ENCODE measurements at regions not wholly inside any gene's neighbourhood (a gene's known extent, or its start where the extent isn't known, plus 50 kb on each side); places are given as distances from the start of the nearest gene placed in this dataset.

- ChIA-PET POLR2A (no interaction called here), CTCF (no interaction called here)
- Histone ChIP-seq H2AFZ (ENCODE audit: insufficient read depth, low read depth, low read length, poor library complexity, severe bottlenecking) (no peak overlapping the region), H3K27ac (ENCODE audit: low read length in 2 of 2) (no peak overlapping the region), H3K27me3 (replicated peaks in 1 of 4; ENCODE audit: control extremely low read depth in 1 of 4, control insufficient read depth in 3 of 4, insufficient read depth in 4 of 4, low read length in 3 of 4) (no peaks in the 10 kb centered on the region), H3K4me2 (replicated peaks; ENCODE audit: low read depth, low read length, poor library complexity, severe bottlenecking) (no peak overlapping the region), H3K9ac (ENCODE audit: low read length) (no peak overlapping the region), H3K4me3 (ENCODE audit: control extremely low read depth in 1 of 5, extremely low read depth in 1 of 5, insufficient read depth in 1 of 5, low read depth in 2 of 5, low read length in 4 of 5) (no peak overlapping the region), H3K4me1 (ENCODE audit: control insufficient read depth in 2 of 2, insufficient read depth in 2 of 2, low read length in 2 of 2) (no peaks in the 10 kb centered on the region), H4K20me1 (ENCODE audit: control insufficient read depth, insufficient read depth, low read length, poor library complexity, severe bottlenecking) (no peaks in the 10 kb centered on the region), H3K36me3 (replicated peaks in 1 of 2; ENCODE audit: control extremely low read depth in 1 of 2, control insufficient read depth in 1 of 2, extremely low read depth in 1 of 2, insufficient read depth in 2 of 2, low read length in 1 of 2) (no peaks in the 10 kb centered on the region), H3K79me2 (ENCODE audit: control insufficient read depth, insufficient read depth, low read length) (no peaks in the 10 kb centered on the region), H3K9me3 (ENCODE audit: control extremely low read depth in 1 of 3, control insufficient read depth in 2 of 3, insufficient read depth in 1 of 3, low read length in 2 of 3) (no peaks in the 10 kb centered on the region)
- DNase-seq, result no peak
- no peak for ATAC-seq (ENCODE audit: low read depth)
- H3K27me3 Mint-ChIP-seq, result no peaks in the 10 kb centered on the region
- intact Hi-C loops (cut with micrococcal nuclease), result no loop called here
- no peak for TF ChIP-seq EZH2 (IDR thresholded peaks at IDR 0.05; ENCODE audit: borderline replicate concordance, insufficient read depth, low read depth, low read length, poor library complexity, severe bottlenecking)
- TF ChIP-seq CTCF (IDR thresholded peaks at IDR 0.05), result no peak
- peaks cover 4% of the 10 kb centered on the region for H3K9me3 Mint-ChIP-seq (ENCODE audit: insufficient read depth)
- no peaks in the 10 kb centered on the region for H3K4me1 Mint-ChIP-seq
- no peak overlapping the region for H3K4me3 Mint-ChIP-seq
- H3K27ac Mint-ChIP-seq, result no peak overlapping the region
These were observed 1615.2 kb downstream of the OLFM4 start for GRCh38 chr13:54643863-54644262.

- CTCF ChIA-PET, result no interaction called here
- no peak for ATAC-seq (ENCODE audit: low read depth)
- peaks cover 6% of the 10 kb centered on the region for H3K9me3 Mint-ChIP-seq (ENCODE audit: insufficient read depth)
- no peaks in the 10 kb centered on the region for H3K27me3 Mint-ChIP-seq
- no peaks in the 10 kb centered on the region for H3K4me1 ChIP-seq (ENCODE audit: control insufficient read depth in 2 of 2, insufficient read depth in 2 of 2, low read length in 2 of 2)
- H3K36me3 ChIP-seq (replicated peaks in 1 of 2; ENCODE audit: control extremely low read depth in 1 of 2, control insufficient read depth in 1 of 2, extremely low read depth in 1 of 2, insufficient read depth in 2 of 2, low read length in 1 of 2), result no peaks in the 10 kb centered on the region
- no peak overlapping the region for H3K27ac Mint-ChIP-seq
- H3K4me3 ChIP-seq (ENCODE audit: control extremely low read depth in 1 of 5, extremely low read depth in 1 of 5, insufficient read depth in 1 of 5, low read depth in 2 of 5, low read length in 4 of 5), result no peak overlapping the region
- no peak overlapping the region for H3K4me2 ChIP-seq (replicated peaks; ENCODE audit: low read depth, low read length, poor library complexity, severe bottlenecking)
- no peak overlapping the region for H3K9ac ChIP-seq (ENCODE audit: low read length)
- no peaks in the 10 kb centered on the region for H3K27me3 ChIP-seq (replicated peaks in 1 of 4; ENCODE audit: control extremely low read depth in 1 of 4, control insufficient read depth in 3 of 4, insufficient read depth in 4 of 4, low read length in 3 of 4)
- intact Hi-C loops (cut with micrococcal nuclease), result no loop called here
- no peak overlapping the region for H3K27ac ChIP-seq (ENCODE audit: low read length in 2 of 2)
- H3K79me2 ChIP-seq (ENCODE audit: control insufficient read depth, insufficient read depth, low read length), result no peaks in the 10 kb centered on the region
- H3K4me3 Mint-ChIP-seq, result no peak overlapping the region
- H3K4me1 Mint-ChIP-seq, result no peaks in the 10 kb centered on the region
- no peak overlapping the region for H2AFZ ChIP-seq (ENCODE audit: insufficient read depth, low read depth, low read length, poor library complexity, severe bottlenecking)
- peaks cover 0 to under 1% (median 0%) of the 10 kb centered on the region in 3 donors for H3K9me3 ChIP-seq (ENCODE audit: control extremely low read depth in 1 of 3, control insufficient read depth in 2 of 3, insufficient read depth in 1 of 3, low read length in 2 of 3)
- H4K20me1 ChIP-seq (ENCODE audit: control insufficient read depth, insufficient read depth, low read length, poor library complexity, severe bottlenecking), result no peaks in the 10 kb centered on the region
- POLR2A ChIA-PET, result no interaction called here
- TF ChIP-seq EZH2 (IDR thresholded peaks at IDR 0.05; ENCODE audit: borderline replicate concordance, insufficient read depth, low read depth, low read length, poor library complexity, severe bottlenecking) (no peak), CTCF (IDR thresholded peaks at IDR 0.05) (no peak)
- DNase-seq, result no peak
These were observed 1618.7 kb downstream of the OLFM4 start for GRCh38 chr13:54647275-54647674.

All from B cell (primary cell).